GM12873 (cell line): ENCODE measurements at regions not wholly inside any gene's neighbourhood (a gene's known extent, or its start where the extent isn't known, plus 50 kb on each side); places are given as distances from the start of the nearest gene placed in this dataset.

ENCODE experiments used
- CTCF ChIP-seq: IDR thresholded peaks from 2 replicates; pipeline ENCODE4 v1.5.1; 2012; ENCODE audit warnings: low read depth, mild to moderate bottlenecking, moderate library complexity, low read length, control low read depth; ENCODE audit not compliant: insufficient read depth; ENCODE audit errors: missing control alignments

DNA sequence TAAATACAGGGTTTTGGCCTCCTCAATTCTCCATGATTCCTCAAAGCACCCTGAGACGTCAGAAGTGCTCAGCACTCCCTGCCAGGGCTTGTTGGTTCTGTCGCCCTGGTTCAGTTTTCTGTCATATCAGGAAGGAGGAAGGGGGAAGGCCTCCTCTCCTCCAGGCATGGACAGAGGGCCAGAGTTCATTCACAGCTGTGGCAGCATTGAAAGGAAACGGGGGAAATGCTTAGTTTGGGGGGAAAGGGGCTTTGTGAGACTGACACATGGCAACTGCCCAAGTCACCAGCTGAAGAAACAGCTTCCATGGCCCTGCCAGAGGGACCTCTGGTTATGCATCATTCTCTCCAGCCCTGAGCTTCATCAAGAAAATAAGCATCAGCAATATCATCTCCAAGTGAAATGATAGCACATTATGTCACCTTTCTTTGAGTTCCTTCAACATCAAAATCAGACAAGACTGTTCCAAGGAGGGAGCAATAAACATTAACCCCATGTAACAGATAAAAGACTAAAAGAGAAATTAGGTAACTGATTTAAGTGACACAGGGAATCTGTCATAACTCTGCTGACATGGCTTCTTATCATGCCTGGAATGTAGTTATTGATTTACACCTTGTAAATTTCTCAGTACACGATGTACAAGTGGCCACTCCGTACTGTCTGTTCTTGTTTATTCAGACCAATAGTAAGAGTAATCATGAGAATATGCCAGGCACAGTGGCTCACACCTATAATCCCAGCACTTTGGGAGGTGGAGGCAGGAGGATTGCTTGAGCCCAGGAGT lies 103.2 kb upstream of the SLC25A33 start:
- no peak for TF ChIP-seq CTCF

- TF ChIP-seq CTCF = no peak
These were observed 101.3 kb upstream of the SLC25A33 start for GRCh38 chr1:9437961-9438430.

DNA sequence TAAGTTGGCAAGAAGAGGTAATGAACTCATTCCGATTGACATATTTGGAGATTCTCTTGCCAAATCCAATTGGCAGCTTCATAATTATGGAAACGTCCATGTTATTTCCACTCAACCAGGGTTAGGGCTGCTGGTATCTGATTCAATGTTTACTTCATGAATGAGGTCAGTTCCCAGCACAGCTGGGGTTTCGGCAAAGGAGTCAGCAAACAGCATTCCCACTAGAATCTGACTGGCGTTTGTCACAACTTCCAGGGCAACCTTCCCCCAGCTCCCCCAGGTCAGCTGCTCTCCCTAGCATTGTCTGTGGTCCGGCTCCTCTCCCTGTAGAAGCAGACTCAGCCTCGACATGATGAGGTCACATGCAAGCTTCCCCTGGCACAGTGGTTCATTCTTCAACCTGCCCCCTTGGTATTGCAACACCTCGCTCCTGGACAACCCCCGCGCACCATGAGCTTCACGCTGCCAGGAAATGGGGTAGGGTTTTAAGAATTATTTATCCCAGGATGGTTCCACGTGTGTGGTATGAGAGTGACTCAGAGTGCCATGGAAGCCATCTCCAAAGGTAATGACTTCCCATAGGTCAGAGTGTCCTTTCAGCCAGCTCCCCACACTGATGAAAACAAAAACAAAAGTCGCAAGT lies 100.7 kb upstream of the SLC25A33 start:
- no peak for TF ChIP-seq CTCF

- no peak for TF ChIP-seq CTCF
These were observed 100.0 kb upstream of the SLC25A33 start for GRCh38 chr1:9439074-9439761.

DNA sequence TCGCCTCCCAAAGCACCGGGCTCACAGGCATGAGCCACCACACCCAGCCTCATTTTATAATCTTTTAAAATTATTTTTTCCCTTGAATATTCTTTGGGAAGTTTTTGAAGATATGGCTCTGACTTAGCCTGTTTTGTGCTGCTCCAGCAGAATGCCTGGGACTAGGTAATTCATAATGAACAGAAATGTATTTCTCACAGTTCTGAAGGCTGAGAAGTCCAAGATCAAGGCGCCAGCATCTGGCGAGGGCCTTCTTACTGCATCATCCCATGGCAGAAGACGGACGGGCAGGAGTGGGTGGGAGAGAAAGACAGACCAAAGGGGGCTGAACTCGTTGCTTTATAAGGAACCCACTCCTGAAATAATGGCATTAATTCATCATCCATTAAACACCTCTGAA lies 99.0 kb upstream of the SLC25A33 start:
- no peak for TF ChIP-seq CTCF

- TF ChIP-seq CTCF = no peak
These were observed 98.5 kb upstream of the SLC25A33 start for GRCh38 chr1:9440763-9441194.
